HG03457 (cell line): ENCODE measurements at regions not wholly inside any gene's neighbourhood (a gene's known extent, or its start where the extent isn't known, plus 50 kb on each side); places are given as distances from the start of the nearest gene placed in this dataset.

Source experiments
- ATAC-seq: cut with Tn5 transposase; IDR thresholded peaks from one replicate; pipeline ENCODE4 v1.9.1; 2021; ENCODE audit warnings: moderate number of reproducible peaks; ENCODE audit not compliant: unreplicated experiment

DNA sequence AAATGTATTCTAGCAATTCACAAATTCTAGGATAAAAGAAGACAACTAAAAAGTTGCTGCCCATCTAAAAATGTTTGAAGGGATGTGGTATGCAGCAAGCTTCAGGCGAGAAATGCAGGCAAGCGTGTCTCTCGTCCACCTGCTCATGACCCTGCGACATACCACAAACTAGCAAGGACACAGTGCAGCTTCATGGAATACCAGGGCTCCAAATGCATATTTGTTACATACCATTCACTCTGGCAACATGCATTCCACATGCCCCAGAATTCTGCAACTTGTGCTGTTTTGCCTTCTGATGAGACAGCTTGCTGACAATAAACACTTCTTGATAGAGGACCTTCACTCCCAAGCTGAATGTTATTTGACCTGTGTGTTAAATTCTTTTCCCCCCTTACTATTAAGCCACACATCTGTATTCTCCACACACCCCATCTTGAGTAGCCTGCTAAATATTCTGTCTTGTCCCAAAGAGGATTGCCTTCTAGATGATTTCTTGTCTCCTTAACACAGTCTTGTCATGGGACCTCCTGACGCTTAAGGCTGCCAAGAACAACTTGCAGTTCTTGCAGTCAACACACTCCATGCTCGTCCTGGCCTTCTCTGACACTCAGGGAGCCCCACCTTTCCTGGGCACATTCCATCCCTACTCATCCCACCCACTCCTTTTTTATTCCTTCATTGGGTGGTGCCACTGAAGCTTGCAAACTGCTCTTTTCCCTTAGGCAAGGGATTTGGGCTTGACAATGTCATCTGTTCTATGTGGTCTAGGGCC lies 340.5 kb downstream of the PIK3R1 start:
- ATAC-seq = no peak

DNA sequence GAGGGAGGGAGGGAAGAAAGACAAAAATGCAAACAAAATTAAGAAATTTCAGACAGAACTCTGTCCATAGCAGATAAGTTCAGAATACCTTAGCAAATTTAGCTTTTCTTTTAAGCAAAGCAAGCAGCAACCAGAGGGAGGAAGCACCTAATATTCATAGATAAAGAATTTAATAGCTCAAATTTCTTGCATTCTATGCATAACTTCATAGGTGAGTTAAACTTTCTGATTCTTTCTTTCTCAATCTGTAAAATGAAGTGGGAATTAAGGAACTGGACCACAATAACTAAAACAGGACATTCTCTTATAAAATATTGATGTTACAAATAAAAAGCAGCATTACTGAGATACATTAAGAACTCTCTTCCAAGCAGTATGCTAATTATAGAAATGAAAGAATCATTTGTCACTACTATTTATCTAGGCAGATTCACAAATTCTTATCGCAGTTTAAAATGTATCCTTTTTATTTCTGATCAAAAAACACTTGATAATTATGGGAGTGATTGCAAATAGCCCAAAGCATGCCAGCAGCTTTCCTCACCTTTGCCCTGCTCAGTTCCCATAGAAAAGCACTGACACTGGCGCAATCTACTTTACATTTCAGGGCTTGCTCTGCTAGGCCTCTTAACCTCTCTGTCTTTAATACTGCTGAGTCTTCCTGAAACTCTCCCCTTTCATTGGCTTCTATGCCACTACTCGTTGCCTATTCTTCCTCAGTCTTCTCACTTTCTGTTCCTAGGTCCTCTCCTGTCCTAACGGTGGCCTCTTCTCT lies 341.8 kb downstream of the PIK3R1 start:
- no peak for ATAC-seq

DNA sequence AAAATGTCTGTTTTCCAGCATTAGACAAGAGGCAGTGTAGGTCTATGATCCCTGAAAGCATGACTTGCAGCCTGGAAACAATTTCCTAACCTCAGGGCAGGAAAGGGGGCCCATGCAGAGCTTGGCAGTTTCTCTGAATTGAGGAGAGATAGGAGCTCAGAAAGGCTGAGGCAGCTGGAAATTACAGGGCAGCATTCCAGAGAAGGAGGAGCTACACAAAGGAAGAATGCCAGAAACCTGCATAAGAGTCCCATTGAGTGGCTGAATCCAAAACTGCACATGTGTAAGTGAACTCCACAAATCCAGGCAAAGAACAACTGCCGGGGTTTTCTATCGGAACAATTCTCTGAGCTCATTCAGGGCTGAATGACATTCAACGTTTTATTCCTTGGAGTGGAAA lies 346.8 kb downstream of the PIK3R1 start:
- no peak for ATAC-seq

DNA sequence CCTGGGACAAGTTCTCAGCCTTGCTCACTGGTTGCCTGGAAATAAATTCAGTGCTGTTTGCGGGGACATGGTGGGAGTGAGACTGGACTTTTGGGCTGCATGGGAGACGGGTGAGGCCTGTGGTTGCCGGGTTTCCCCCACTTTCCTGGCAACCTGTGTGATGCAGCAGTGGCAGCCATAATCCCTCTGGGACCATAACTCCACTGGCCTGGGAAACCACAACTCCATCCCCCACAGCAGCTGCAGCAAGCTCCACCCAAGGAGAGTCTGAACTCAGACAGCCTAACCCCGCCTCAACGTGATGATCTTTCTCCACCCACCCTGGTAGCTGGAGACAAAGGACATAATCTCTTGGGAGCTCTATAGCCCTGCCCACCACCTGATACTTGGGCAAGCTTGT lies 349.9 kb downstream of the PIK3R1 start:
- peak; percentile 85 for ATAC-seq

DNA sequence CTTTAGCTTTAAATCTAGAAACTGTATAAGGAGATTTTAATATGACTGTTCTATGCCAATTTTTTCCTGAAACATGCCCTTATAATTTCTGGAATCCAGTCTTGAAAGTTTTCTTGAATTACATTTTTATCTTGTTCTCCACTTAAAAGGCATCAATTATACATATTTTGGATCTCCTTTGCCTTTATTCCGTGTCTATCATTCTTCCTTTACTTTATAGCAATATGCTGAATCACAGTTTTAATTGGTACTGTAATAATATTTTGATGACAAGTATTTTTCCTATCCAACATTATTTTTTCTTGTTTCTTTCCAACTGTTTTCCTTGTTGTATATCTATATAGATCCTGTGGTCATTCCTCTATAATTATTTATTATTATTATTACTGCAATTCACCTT lies 361.2 kb downstream of the PIK3R1 start:
- no peak for ATAC-seq

DNA sequence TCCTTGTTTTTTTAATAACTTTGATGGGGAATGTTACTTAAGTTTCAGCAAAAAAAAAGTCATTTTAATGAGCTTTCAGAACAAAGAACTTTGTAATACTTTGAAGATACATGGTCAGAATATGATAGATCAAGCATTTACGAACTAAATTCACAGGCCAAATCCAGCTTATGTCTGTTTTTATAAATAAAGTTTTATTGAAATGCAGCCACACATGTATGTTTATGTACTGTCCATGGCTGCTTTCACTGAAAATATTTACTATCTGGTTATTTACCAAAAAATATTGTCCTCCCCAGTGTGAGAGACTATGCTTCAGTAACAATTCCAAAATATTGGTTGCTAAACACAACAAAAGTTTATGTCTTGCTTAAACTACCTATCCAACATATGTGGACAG lies 366.7 kb downstream of the PIK3R1 start:
- ATAC-seq = no peak

DNA sequence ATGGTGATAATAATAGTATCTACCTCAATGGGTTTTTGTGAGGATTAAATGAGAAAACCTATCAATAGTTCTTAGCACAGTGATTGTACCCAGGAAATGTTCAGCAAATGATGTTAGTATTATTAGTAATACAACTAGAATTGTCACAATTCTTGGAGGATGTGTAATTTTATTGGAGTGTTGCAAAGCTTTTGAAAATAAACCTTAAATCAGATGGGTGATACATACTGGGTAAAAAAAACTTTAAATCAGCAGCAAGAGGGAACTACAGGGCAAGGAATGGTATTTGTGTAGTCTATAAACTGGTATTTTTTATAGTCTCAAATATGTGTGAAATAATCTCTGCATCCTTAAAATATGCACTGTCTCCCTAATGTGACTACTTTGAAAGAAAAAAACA lies 371.6 kb downstream of the PIK3R1 start:
- ATAC-seq = no peak

DNA sequence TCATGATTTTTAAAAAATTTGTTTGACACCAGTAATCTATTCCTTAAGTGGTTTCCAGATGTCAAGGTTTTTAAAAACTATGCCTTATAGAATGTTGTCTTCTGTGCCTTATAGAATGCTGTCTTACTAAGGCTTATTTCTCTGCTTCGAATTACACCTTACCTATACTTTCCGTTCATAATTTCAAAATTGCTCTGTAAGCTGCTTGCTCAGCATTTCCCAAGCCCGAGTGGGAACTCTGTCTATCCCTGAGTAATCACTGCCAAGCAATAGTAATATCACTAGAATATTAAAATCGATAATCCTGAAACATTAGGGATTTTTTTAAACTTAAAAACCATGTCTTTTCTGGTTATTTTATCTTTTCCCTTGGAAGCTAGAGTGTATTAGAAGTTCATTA lies 376.3 kb downstream of the PIK3R1 start:
- no peak for ATAC-seq

DNA sequence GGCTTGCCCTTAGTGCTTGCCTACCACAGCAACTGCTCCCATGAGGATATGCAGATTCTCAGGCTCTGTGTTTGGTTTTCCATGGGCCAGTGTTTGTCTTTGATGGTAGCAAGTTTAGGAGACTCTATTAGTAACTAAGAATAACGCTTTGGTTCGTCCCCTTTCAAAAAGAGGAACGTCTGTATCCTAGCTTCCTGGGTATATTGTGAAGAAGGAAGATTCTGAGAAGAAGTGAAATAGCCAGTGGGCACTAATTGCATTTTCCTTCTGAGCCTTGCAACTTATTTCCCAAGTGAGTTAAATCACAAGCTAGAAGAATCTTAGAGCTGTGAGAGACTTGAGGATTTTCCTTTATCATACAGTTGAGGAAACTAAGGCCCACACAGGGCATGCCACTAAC lies 376.8 kb downstream of the PIK3R1 start:
- ATAC-seq = no peak

DNA sequence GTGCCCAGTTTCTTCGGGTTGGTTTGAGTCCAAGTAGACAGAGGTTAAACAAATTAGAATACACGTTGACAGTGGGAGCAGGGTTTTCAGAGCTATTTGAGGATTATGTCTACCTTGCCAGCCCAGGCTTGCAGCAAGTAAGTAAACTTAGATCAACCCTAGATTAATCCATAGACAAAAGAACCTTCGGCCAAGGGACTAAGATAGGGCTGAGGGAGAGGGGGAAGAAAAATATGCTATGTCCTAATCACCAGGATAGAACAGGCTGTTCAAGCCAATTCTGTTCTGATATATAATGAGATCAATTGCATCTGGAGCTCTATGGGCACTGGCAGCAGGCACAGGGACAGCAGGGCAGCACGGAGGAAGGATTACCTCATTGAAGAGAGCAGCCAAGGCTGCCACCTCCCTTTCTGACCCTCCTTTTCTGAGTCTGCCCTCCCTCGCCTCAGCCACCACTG lies 377.7 kb downstream of the PIK3R1 start:
- no peak for ATAC-seq

DNA sequence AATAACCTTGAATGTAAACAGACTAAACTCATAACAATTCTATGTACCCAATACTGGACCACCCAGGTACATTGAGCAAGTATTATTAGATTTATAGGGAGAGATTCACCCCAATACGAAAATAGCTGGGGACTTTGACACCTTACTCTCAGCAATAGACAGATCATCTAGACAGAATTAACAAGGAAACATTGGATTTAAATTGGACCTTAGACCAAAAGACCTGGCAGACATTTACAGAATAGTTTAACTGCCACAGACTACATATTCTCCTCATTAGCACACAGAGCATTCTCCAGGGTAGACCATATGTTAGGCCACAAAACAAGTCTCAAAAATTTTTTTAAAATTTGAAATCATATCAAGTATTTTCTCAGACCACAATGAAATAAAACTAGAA lies 397.4 kb downstream of the PIK3R1 start:
- no peak for ATAC-seq

DNA sequence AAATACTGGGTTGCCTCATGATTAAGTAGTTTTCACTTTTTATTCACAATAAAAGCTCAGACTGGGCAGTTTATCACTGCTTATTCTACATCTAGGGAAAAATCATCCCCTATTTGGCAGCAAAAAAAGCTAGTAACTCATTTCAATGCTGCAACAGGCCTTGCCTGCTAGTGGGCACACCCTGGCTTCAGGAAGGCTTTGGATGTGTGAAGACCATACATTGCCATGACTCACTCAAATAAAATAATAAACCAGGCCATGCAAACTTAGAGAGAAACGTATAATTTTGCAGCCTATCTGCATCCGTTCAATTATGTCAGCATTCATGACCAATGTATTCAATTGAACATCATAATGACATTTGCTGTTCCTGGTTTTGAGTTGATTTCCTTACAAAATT lies 402.9 kb downstream of the PIK3R1 start:
- ATAC-seq = no peak

DNA sequence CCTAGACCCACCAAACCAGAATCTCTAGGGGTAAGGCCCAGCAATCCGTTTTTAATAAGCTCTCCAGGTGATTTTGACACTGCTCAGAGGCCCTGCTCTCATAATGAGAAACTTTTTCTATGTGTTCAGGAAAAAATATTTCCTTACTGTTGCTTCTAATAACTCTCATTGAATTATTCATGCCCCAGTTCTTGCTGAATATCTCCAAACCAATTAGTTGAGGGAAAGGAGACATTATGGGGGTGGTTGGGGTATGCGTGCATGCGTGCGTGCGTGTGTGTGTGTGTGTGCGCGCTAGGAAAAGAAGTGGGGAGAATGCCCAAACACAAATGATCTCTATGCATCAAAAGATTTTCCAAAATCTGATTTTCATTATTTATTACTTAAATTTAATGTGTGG lies 411.4 kb downstream of the PIK3R1 start:
- ATAC-seq = no peak

DNA sequence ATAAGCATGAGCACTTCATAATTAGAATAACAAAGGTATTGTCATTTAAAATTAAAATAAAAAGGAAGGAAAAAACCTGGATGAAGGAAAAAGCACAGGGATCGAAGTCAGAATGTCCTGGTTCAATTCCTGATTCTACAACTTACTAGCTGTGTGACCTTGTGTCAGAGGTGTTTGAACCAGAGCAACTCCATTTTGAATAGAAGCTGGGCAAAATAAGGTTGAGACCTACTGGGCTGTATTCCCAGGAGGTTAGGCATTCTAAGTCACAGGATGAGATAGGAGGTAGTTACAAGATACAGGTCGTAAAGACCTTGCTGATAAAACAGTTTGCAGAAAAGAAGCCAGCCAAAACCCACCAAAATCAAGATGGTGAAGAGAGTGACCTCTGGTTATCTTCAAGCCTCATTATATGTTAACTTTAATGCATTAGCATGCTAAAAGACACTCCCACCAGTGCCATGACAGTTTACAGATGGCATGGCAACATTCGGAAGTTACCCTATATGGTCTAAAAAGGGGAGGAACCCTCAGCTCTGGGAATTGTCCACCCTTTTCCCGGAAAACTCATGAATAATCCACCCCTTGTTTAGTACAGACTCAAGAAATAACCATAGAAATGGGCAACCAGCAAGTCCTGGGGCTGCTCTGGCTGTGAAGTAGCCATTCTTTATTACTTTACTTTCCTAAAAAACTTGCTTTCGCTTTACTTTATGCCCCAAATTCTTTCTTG lies 412.7 kb downstream of the PIK3R1 start:
- ATAC-seq = no peak

DNA sequence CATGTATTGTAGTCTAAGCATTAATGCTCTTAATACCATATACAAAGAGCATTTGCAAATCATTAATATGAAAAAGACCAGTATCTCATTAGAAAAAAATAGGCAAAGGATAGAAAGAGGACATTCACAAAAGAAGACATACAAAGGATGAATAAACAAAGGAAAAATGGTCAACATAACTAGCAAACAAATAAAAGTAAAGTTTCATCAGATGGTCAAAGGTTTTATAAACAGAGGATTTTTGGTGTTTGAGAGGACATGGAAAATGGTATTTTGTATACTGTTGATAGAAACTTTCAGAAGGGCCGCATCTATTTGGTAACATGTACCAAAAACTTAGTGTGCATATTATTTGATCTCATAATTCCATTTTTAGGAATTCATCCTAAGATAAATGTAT lies 414.8 kb downstream of the PIK3R1 start:
- no peak for ATAC-seq

DNA sequence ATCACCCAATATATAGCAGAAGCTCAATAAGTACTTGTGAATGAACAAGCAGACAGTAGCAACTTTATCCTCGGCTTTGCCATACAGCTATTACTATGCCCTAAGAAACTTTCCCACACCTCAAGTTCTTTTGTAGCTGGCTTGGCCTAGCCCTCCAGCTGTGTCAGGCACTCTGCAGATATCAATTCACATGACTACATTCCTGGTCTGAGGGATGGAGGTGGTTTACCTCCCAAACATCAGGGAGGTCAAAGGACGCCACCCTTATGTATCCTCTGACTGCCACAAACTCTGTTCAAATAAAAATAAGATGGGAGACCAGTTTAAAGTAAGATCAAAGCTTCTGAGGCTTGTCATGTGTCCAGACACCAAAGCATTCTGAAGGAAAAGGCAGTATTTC lies 416.3 kb downstream of the PIK3R1 start:
- no peak for ATAC-seq

DNA sequence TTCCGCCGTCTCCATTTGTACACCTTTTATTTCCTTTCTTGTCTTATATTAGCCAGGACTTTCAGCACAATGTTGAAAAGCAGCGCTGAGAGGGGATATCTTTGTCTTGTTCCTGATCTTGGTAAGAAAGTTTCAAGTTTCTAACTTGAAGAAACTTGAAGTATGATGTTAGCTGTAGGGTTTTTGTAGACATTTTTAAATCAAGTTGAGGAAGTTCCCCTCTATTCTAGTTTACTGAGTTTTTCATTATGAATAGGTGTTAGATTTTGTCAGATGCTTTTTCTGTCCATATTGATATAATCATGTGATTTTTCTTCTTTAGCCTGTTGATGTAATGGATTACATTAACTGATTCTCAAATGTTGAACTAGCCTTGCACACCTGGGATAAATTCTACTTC lies 425.7 kb downstream of the PIK3R1 start:
- ATAC-seq = no peak

DNA sequence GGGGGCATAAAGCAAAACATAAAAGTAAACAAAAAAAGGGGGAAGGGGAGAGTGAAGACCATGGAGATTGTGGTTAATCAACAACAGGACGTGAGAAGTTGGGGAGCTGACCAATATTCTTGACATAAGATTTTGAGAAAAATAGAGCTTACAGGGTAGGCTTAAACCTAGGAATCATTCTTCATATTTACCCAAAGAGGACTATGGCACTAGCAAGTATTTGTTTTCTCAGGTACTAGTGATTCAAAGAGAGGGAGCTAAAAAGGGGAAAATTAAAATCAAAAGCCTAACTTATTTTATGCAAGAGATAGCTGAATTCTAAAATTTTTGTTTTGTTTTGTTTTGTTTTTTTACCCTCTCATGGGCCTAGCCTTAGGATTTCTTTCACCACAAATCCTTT lies 427.5 kb downstream of the PIK3R1 start:
- no peak for ATAC-seq

DNA sequence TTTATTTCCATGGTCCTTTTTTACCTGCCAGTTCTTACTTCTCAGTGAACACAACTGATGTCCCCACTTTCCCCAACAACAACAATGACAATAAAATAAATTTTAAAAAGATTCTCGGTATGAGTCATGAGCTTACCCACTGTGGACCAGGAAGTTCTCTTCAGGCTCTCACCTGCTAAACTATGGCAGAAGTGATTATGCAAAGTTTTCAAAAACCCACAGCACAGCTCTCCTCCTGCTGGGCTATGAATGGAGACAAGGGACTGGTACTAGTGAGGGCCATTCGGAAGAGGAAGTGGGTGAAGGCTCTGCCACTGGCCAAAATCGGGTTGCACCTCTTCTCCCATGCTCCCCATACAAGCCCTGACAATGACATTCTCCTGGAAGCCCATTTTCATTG lies 429.4 kb downstream of the PIK3R1 start:
- ATAC-seq = peak; percentile 94

DNA sequence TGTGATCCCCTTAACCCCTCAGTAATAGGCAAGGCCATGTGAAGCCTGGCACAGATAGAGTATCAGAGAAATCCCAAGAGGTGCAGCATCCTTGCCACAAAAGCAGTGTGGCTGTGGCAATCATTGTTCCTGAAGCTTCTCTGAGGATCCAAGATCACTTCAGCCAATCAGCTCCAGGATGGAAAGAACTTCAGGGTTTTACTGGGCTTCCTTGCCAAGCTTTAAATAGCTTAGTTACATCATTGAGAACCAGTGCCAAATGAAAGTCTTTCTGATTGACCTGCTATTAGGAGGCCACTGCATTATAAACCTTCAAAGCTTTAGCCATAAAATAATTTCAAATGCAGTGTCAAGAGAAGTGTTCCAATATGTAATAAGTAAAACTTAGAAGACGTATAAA lies 430.6 kb downstream of the PIK3R1 start:
- no peak for ATAC-seq

DNA sequence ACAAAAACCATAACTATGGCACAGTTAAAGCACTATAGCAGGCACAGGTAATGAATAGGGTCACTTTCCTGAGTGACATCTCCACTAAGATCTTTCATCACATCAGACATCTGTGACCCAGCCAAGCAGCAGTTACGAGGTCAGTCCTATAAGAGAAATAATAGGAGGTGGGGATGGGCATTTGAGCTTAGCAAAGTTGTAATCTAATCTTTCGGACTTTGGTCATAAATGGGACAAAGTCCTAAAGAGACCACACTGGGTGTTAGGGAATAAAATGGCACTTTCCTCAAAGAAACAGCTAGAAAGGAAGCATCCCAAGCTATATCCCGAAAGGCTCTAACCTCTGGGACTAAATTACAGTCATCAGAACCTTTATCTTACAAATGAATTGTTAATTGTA lies 432.2 kb downstream of the PIK3R1 start:
- no peak for ATAC-seq
